Muscle of arm (tissue), 1 donor: ENCODE measurements at regions not wholly inside any gene's neighbourhood (a gene's known extent, or its start where the extent isn't known, plus 50 kb on each side); places are given as distances from the start of the nearest gene placed in this dataset.
A peak's percentile ranks its signal among the peaks of the same experiment; 100 is the strongest.

Source experiments
- DNase-seq: peaks from one replicate; pipeline ENCODE4 v3.0.0-alpha.2; 2013

DNA sequence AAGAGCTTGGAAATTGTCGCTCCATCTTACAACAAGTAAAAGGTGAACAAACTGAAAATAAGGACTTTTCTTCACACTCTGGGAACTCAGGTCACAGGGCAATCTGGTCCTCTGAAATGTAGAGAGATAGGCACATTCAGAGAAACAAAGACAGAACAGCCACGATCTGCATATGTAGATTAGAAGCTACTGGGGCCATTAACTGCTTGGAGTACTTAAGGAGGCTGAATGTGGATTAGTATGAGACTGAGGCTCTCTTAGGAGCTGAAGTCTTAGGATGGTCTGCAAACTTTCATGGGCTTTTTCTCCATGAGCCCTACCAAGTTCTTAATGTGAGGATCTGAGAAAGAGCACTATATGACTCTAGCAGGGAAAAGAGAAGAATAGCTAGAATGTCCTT, 265.3 kb upstream of the NXPH2 start:
- no peak for DNase-seq

DNA sequence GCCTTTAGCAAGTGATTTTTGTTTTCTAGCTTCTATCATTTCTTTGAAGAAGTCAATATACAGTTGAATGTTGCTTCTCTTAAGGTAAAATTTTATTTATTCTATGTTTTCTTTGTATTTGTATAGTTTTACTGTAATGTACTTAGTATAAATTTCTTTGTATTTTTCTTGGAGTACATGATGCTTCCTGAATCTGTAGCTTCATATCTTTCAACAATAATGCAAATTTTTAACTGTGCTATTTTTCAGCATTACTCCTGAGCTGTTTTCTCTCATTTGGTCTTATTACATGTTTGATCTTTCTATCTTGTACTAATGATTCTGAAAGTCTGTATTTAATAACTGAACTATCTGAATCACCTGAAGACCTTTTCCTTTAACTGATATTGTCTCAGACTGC, 253.9 kb upstream of the NXPH2 start:
- no peak for DNase-seq

- DNase-seq, result no peak
Measured at GRCh38 chr2:139033300-139033699, 253.1 kb upstream of the NXPH2 start.

- DNase-seq, result no peak
Measured at GRCh38 chr2:139031722-139032121, 251.5 kb upstream of the NXPH2 start.

GRCh38 chr2:139020287-139020686, 240.1 kb upstream of the NXPH2 start:
- DNase-seq, result no peak

- DNase-seq, result no peak
Measured at GRCh38 chr2:139018252-139018651, 238.1 kb upstream of the NXPH2 start.

DNA sequence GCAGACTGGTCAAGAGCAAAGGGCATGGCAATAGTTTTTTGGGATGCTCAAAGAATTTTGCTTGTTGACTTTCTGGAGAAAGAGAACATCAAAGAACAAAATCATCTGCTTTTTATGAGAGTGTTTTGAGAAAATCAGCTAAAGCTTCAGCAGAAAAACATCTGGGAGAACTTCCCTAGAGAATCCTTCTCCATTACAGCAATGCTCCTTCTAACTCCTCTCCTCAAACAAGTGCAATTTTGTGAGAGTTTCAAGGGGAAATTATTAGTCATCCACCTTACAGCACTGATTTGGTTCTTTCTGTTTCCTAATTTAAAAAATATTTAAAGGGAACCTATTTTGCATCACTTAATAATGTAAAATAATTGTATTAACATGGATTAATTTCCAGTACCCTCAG, 226.9 kb upstream of the NXPH2 start:
- no peak for DNase-seq

- peak; percentile 10 for DNase-seq
Measured at GRCh38 chr2:139000131-139000785, 220.1 kb upstream of the NXPH2 start.

- DNase-seq, result no peak
Measured at GRCh38 chr2:138997856-138998517, 217.8 kb upstream of the NXPH2 start.

DNA sequence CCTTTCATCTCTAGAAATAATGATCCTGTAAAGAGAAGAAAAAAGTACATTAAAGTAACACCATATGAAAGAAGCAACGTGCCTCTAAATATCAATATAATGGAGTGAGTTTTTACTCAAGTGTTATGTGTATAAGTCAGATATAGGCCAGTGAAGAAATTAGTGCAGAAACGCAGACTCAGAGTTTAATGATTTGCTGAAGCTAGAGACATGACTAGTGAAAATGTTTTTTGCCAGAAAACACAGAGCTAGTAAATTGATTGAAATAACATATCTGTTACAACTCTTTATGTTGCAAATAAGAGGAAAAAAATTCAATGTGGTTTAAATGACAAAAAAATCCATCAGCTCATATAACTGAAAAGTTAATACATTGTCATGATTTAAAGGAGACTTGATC, 217.2 kb upstream of the NXPH2 start:
- no peak for DNase-seq

DNA sequence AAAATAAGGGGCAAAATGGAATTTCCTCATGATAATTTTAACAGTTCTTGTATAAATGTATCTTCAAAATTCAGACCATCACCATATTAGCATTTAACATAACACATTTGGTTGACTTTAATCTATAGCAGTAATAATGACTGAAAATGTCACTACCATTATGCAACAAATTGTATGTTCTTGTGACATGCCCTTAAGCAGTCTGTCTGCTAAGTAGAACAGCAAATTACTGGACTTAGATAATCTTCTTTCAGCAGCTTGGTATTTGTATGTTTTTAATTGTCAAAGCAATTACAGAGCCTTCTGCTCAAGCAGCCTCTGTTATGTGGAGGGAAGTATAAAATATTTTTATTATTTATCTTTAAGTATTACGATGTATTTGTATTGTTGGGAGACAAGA, 214.3 kb upstream of the NXPH2 start:
- no peak for DNase-seq

GRCh38 chr2:138985881-138986280, 205.7 kb upstream of the NXPH2 start:
- no peak for DNase-seq

GRCh38 chr2:138979131-138979785, 199.1 kb upstream of the NXPH2 start:
- peak; percentile 13 for DNase-seq

GRCh38 chr2:138974651-138975050, 194.5 kb upstream of the NXPH2 start:
- DNase-seq, result no peak

GRCh38 chr2:138964418-138964817, 184.2 kb upstream of the NXPH2 start:
- DNase-seq, result no peak

DNA sequence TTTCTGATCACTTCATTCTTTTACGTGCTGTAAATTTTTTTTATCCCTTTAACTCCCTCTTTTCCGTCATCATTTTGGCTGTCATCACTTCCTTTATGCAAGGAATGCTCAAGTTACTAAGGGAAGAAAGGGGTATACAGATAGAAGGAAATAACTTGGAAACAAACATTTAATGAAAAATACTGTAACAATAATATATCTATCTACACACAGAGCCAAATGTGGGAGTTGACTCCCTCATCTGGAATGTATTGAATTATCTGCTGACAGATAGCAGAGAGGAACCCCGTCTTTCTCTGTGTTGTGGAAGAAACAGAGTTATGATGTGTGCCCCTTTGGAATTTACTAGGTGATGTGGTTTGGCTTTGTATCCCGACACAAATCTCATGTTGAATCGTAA, 182.5 kb upstream of the NXPH2 start:
- no peak for DNase-seq

DNA sequence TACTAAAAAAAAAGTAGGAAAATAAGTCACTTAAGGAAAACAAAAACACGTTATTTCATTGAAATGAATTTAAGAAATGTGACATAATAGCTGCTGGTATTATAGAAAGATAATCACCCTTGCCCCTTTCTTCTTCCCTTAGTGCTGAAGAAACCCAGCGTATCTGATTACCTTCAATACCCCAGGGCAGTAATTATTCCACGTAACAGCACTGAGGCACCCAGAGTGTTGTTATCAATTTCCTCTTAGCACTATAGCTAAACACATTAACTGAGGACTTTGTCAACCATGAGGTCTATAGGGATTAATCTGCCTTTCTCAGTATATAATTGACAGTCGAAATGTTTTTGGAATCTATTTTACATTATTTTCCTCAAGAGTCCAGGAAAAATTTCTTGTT, 180.0 kb upstream of the NXPH2 start:
- DNase-seq, result no peak

GRCh38 chr2:138959031-138959430, 178.8 kb upstream of the NXPH2 start:
- DNase-seq, result no peak

DNA sequence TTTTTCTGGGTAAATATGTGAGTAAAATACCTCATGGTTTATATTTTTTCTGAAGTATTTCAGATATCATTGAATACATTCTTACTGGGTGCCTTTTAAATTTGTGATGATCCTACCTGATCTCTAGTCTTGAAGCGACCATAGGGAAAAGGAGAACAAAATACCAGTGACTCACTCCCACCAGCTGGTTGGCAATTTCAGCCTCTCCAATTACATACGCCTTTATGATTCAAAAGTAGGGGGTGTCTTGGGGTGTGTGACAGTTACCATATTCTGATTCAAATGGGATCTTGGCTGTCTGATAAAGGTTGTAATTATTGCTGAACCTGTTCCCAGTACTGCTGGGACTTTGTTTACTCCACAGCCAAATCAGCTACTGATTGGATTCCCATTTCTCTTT, 175.9 kb upstream of the NXPH2 start:
- DNase-seq, result no peak

DNA sequence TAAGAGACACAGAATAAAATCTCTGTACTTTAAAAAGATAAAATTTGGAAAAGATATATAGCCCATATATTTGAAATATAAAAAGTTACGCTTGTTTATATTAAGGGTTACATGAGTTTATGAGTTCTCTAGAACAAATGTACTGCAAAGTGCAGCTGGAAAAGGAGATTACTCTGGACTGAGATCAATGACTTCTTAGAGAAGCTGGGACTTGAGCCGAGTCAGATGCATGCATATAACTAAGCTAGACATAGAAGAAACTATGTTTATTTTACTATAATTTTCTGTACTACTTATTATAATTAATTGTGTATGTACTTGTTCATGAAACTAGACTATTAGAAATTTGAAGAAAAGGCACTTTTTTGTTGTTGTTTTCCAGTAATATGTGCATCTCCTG, 170.3 kb upstream of the NXPH2 start:
- DNase-seq, result peak; percentile 25

- DNase-seq, result no peak
Measured at GRCh38 chr2:138949517-138949916, 169.3 kb upstream of the NXPH2 start.

DNA sequence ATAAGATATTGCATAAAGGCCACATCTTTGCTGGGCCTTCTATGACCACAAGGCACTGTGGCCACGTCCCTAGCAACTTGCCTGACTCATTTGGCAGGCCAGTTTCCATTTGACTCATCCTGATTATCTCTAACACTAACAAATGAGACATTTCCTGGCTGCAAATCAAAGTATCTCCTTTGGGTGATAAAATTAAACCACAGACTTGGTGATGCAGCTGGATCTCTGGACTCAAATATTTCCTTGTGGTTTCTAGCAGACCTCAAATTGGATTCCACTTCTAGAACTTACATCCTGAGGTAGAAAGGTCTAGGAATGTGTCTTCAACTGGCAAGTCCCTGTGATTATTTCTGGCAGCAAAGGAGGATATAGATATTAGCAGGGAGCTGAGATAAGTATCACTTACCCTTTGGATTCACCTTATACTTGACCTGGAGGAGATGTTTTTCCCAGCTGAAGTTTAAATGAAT, 167.9 kb upstream of the NXPH2 start:
- peak; percentile 17 for DNase-seq

DNA sequence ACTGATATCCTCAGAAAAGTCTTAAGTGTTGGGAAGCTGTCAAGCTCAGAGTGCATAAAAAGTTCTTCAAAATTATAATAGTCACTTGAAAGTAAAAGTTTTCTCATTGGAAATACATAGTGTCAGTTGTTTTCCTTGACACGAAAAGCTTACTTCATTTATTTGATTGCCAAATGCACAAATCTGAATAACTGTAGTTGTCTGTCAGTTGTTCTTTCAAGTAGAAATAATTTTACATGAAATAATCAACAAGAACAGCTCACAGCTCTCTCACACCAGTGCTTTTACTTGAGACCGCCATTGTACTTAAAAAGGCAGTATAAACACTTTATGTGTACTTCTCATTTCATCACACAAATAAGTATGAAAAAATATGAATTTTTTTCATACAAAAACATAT, 163.3 kb upstream of the NXPH2 start:
- no peak for DNase-seq
